T-helper 1 cell treated with Interleukin-12 subunit alpha and Interleukin-12 subunit beta and Interleukin-4 antibody, amounts not matched to agents 30 μg/mL and 1 μg/mL, for 36 hours (primary cell): ENCODE measurements at regions not wholly inside any gene's neighbourhood (a gene's known extent, or its start where the extent isn't known, plus 50 kb on each side); places are given as distances from the start of the nearest gene placed in this dataset.

Experiments used
- H3K27ac Mint-ChIP-seq: one replicate; pipeline ENCODE4 v1.8.0; 2021; ENCODE audit warnings: mild to moderate bottlenecking, mixed read lengths
- H3K27me3 Mint-ChIP-seq: one replicate; pipeline ENCODE4 v1.8.0; 2021; ENCODE audit warnings: low read depth, mixed read lengths
- H3K36me3 Mint-ChIP-seq: one replicate; pipeline ENCODE4 v1.8.0; 2021; ENCODE audit warnings: low read depth, mixed read lengths
- H3K4me1 Mint-ChIP-seq: one replicate; pipeline ENCODE4 v1.8.0; 2021; ENCODE audit warnings: low read depth, mixed read lengths
- H3K4me3 Mint-ChIP-seq: one replicate; pipeline ENCODE4 v1.8.0; 2021; ENCODE audit warnings: mild to moderate bottlenecking, moderate library complexity, mixed read lengths
- H3K9me3 Mint-ChIP-seq: one replicate; pipeline ENCODE4 v1.8.0; 2021; ENCODE audit warnings: mixed read lengths

DNA sequence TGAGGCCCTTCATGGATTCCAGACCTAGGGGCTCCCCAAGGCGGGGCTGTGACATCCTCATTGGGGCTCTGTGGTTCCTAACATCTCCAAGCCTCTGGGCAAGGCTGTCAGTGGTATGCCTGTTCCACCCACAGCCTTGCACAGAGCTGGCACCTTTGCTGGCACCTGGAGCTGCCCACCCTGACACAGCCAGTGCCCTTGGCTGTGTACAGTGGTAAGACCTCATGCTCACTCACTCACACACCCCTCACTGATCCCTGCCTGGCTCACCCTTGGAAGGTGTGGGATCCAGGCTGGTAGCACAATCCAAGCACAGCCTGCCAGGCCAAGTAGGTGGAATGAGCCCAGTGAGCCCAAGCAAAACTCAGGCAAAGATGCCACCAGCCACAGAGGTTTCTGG, 200.4 kb upstream of the PCDH15 start:
- Mint-ChIP-seq H3K36me3 (no peaks in the 10 kb centered on the region), H3K9me3 (peaks cover 15% of the 10 kb centered on the region), H3K4me3 (no peak overlapping the region), H3K27ac (no peak overlapping the region), H3K4me1 (no peaks in the 10 kb centered on the region), H3K27me3 (no peaks in the 10 kb centered on the region)

DNA sequence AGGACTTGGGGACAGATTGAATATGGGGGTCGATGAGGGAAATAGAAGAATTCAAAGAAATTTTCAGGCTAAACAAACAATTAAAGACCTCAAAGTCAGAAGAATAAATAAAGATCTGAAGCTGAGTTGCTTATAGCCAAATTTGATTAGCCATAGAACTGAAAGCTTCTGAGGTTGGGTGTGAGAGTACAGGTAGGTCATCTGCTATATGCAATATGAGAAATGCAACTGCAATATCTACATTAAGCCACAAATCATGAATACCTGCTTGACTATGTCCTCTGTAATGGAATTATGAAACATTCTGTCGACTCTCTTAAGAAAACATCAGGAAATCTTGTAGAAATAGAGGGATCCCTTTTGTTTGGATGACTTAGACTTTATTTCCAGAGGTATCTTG, 192.1 kb upstream of the PCDH15 start:
- H3K4me1 Mint-ChIP-seq: no peaks in the 10 kb centered on the region
- H3K4me3 Mint-ChIP-seq: no peak overlapping the region
- no peaks in the 10 kb centered on the region for H3K36me3 Mint-ChIP-seq
- H3K27ac Mint-ChIP-seq: no peak overlapping the region
- no peaks in the 10 kb centered on the region for H3K27me3 Mint-ChIP-seq
- H3K9me3 Mint-ChIP-seq: peaks cover 11% of the 10 kb centered on the region

DNA sequence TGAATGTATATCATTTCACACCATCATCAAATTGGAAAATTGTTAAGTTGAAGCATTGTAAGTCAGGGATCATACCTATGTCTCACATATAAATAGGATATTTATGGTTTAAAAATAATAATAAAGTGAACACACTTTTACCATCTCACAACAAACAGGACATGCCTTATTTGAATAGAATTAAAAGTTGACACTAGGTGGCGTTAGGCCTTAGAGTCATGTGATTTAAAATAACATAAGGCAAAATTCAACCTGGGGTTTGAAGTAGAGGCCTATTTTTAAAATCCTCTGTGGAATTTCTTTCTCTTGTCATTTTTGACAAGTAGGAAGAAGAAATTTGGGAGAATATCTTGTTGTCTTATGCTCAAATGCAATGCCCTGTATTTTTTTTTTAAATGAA, 184.7 kb upstream of the PCDH15 start:
- H3K27ac Mint-ChIP-seq: no peak overlapping the region

DNA sequence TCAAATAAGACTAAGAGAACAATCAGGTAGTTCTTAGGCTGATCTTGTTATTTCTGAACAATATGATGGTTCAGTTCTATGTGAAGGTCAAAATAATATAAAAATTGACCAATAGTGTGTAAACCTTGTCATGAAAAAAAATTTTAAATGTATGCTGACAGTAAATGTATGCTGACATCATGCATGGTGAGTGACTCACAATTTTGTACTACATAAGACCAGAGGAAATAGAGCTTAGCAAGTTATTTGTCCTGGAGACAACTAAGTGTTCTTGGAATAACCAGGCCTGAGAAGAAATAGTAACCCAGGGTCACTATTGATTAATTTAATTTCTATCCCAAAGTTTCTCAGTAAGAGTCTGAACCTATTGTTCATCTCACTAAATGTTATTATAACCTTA, 182.2 kb upstream of the PCDH15 start:
- Mint-ChIP-seq H3K9me3 (peaks cover 4% of the 10 kb centered on the region), H3K4me1 (no peaks in the 10 kb centered on the region), H3K4me3 (no peak overlapping the region), H3K36me3 (no peaks in the 10 kb centered on the region), H3K27me3 (no peaks in the 10 kb centered on the region), H3K27ac (no peak overlapping the region)

More for the DNA sequence above, 184.7 kb upstream of the PCDH15 start:
- Mint-ChIP-seq H3K4me3 (no peak overlapping the region), H3K27me3 (no peaks in the 10 kb centered on the region), H3K4me1 (no peaks in the 10 kb centered on the region), H3K36me3 (no peaks in the 10 kb centered on the region), H3K9me3 (peaks cover 10% of the 10 kb centered on the region)

DNA sequence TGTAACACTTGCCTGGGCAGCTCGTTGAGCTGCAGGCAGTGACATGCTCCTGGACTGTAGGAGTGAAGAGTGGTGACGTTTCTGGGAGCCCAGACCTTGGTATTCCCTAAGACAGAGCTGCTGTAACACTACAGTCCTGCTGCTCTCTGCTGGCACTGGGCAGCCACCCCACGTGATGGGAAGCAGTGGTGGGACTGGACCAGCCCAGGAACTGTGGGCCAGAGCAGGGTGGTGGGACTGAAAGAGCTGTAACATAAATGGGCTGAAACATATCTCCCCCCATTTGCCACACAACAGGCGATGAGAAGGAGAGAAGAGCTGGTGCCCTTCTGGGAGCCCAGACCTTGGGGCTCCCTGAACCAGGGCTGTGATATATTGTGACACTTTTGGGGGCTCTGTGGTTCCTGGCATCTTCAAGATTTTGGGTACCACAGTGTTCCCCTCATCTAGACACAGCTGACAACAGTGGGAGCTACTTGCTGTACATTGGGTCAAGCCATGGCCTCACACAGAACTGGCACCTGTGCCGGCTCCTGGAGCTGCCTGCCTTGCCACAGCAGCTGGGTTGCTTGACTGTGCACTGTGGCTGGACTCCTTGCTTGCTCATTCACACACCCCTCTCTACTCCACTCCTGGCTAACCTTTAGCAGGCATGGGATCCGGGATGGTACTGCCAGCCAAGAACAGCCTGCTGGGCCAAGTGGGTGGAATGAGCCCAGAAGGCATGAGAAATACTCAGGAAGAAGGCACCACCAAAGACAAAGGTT, 161.3 kb upstream of the PCDH15 start:
- H3K27me3 Mint-ChIP-seq: no peaks in the 10 kb centered on the region
- no peak overlapping the region for H3K27ac Mint-ChIP-seq
- H3K4me3 Mint-ChIP-seq: no peak overlapping the region
- no peaks in the 10 kb centered on the region for H3K36me3 Mint-ChIP-seq
- H3K9me3 Mint-ChIP-seq: peaks cover 3% of the 10 kb centered on the region
- no peaks in the 10 kb centered on the region for H3K4me1 Mint-ChIP-seq

DNA sequence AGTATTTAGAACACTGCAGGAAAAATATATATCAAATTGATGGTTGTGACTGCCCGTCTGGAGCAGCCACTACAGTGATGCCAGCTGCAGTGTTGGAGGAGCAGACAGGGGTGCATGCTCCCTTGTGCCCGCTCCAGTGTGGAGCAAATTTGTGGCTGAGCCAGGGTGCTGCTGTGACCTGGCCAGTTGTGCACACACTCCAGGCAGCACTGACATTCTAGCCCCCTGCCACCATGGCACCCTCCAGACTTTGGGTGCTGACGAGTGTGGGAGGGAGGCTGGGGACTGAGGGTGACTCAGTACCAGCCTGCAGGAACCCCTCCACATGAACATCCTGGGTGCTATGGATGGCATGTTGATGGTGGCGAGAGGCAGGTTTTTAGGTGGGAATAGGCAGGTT, 160.0 kb upstream of the PCDH15 start:
- no peak overlapping the region for H3K27ac Mint-ChIP-seq
- no peaks in the 10 kb centered on the region for H3K36me3 Mint-ChIP-seq
- H3K4me3 Mint-ChIP-seq: no peak overlapping the region
- peaks cover 3% of the 10 kb centered on the region for H3K9me3 Mint-ChIP-seq
- no peaks in the 10 kb centered on the region for H3K4me1 Mint-ChIP-seq
- H3K27me3 Mint-ChIP-seq: no peaks in the 10 kb centered on the region

DNA sequence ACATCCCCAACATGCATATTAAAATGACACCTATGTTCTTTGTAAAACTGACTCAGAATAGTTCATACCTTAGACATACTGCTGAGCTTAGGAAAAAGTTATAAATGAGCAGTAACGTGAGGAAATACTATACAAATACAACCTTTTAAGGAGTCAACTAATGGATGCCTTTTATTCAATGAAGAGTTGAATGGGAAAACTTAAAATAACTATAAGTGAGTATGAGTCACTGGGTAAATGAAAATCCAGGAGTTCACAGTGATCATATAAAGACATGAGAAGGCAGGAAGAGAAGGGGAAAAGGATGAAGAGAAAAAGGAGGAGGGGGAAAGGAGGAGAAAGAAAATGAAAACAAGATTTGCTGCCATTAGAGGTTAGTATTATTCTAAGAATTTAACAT, 157.8 kb upstream of the PCDH15 start:
- no peak overlapping the region for H3K4me3 Mint-ChIP-seq
- no peaks in the 10 kb centered on the region for H3K4me1 Mint-ChIP-seq
- peaks cover 3% of the 10 kb centered on the region for H3K9me3 Mint-ChIP-seq
- H3K27me3 Mint-ChIP-seq: no peaks in the 10 kb centered on the region
- H3K27ac Mint-ChIP-seq: no peak overlapping the region
- H3K36me3 Mint-ChIP-seq: no peaks in the 10 kb centered on the region

DNA sequence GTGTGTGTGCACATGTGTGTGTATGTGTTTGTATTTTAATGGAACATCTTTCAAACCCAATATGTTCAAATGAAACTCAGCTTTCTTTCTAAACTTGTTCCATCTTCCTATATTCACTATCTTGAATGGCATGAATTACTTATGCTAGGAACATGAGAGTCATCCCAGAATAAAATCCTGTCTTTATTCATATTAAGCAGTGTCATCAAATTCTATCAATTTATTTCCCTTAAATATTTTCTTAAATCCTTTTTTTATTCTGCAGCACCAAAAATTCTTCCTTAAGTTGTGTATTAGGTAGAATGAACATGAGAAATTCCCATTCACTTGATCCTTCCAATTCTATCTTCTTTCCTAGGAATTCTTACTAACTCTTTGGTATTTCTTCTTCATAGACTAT, 146.6 kb upstream of the PCDH15 start:
- no peaks in the 10 kb centered on the region for H3K9me3 Mint-ChIP-seq
- no peak overlapping the region for H3K27ac Mint-ChIP-seq
- no peaks in the 10 kb centered on the region for H3K36me3 Mint-ChIP-seq
- no peak overlapping the region for H3K4me3 Mint-ChIP-seq
- H3K4me1 Mint-ChIP-seq: no peaks in the 10 kb centered on the region
- H3K27me3 Mint-ChIP-seq: no peaks in the 10 kb centered on the region

DNA sequence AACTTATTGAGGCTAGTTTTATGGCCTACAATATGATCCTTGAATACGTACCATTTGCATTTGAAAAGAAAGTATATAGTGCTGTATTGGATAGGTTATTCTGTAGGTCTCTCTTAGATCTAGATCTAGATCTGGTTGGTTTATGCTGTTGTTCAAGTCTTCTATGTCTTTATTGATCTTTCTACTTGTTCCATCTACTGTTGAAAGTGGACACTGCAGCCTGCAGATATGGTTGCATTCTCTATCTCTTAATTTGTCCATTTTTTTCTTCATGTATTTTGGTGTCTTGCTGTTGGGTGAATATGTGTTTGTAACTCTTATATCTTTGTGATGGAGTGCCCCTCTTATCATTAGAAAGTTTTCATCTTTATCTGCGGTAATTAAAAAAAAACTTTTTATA, 139.4 kb upstream of the PCDH15 start:
- peaks cover 2% of the 10 kb centered on the region for H3K9me3 Mint-ChIP-seq
- H3K4me3 Mint-ChIP-seq: no peak overlapping the region
- H3K27ac Mint-ChIP-seq: no peak overlapping the region
- H3K36me3 Mint-ChIP-seq: no peaks in the 10 kb centered on the region
- H3K4me1 Mint-ChIP-seq: no peaks in the 10 kb centered on the region
- H3K27me3 Mint-ChIP-seq: no peaks in the 10 kb centered on the region

DNA sequence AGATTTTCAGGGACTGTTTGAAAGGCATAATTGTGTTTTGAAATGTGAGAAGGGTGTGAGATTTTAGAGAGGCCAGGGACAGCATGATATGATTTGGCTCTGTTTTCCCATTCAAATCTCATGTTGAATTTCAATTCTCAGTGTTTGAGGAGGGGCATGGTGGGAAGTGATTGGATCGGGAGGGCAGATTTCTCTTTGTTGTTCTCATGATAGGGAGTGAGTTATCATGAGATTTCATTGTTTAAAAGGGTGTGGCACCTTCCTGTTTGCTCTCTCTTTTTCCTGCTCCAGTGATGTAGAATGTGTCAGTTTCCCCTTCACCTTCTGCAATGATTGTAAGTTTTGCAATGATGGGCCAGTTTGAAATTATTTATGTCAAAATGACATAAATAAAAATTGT, 113.0 kb upstream of the PCDH15 start:
- no peaks in the 10 kb centered on the region for H3K36me3 Mint-ChIP-seq
- H3K4me3 Mint-ChIP-seq: no peak overlapping the region
- H3K27me3 Mint-ChIP-seq: no peaks in the 10 kb centered on the region
- no peak overlapping the region for H3K27ac Mint-ChIP-seq
- H3K9me3 Mint-ChIP-seq: peaks cover 9% of the 10 kb centered on the region
- H3K4me1 Mint-ChIP-seq: no peaks in the 10 kb centered on the region

DNA sequence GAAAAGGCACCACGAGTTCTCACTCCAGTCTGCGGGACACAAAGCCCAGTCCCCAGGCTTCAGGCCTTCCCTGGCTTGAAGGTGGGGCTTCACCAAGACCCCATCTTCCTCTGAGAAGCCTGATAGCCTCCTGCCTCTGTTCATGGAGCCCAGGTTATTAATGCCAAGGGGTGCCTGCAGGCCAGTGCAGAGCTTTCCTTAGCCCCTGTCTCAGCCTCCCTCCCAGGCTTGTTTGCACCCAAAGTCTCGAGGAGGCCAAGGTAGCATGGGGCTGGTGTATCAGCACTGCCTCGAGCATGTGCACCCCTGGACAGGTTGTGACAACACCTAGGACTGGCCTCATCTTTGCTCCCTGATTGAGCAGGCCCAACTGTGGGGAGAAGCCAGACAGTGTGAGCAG, 108.1 kb upstream of the PCDH15 start:
- Mint-ChIP-seq H3K4me1 (no peaks in the 10 kb centered on the region), H3K27me3 (no peaks in the 10 kb centered on the region), H3K9me3 (peaks cover 3% of the 10 kb centered on the region), H3K27ac (no peak overlapping the region), H3K4me3 (no peak overlapping the region), H3K36me3 (no peaks in the 10 kb centered on the region)

DNA sequence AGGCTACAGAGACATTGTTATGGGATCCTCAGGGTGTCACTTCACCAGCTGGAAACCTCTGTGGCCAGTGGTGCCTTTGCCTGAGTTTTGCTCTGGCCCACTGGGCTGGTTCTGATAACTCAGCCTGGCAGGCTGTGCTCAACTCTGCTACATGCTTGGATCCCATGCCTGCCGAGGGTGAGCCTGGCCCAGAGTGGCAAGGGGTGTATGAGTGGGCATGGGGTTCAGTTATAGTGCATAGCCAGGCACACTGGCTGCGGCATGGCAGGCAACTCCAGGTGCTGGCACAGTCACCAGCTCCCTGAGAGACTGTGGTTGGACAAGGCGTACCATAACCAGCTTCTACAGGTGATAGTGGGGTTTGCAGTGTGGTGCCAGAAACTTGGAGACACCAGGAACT, 107.0 kb upstream of the PCDH15 start:
- Mint-ChIP-seq H3K4me3 (no peak overlapping the region), H3K27ac (no peak overlapping the region), H3K4me1 (no peaks in the 10 kb centered on the region), H3K27me3 (no peaks in the 10 kb centered on the region), H3K36me3 (no peaks in the 10 kb centered on the region), H3K9me3 (peaks cover 3% of the 10 kb centered on the region)

DNA sequence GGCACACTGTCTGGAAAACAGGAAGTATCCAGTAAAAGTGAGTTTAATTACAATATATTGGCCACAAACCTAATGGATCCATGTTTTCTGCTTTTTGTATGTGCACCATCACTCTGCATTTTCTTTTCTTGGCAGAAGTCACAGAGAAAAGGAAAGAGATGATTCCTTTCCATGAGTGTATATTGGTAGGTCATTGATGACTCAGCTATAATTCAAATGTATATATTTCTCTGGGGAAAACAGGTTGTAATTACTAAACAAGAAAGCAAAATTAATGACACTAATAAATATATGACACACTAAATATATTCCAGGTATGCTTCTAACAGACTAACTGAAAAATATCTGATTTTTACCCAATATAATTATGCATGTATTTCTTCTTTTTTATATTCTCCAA, 105.9 kb upstream of the PCDH15 start:
- Mint-ChIP-seq H3K27ac (no peak overlapping the region), H3K27me3 (no peaks in the 10 kb centered on the region), H3K36me3 (no peaks in the 10 kb centered on the region), H3K4me3 (no peak overlapping the region), H3K9me3 (peaks cover 3% of the 10 kb centered on the region), H3K4me1 (no peaks in the 10 kb centered on the region)

DNA sequence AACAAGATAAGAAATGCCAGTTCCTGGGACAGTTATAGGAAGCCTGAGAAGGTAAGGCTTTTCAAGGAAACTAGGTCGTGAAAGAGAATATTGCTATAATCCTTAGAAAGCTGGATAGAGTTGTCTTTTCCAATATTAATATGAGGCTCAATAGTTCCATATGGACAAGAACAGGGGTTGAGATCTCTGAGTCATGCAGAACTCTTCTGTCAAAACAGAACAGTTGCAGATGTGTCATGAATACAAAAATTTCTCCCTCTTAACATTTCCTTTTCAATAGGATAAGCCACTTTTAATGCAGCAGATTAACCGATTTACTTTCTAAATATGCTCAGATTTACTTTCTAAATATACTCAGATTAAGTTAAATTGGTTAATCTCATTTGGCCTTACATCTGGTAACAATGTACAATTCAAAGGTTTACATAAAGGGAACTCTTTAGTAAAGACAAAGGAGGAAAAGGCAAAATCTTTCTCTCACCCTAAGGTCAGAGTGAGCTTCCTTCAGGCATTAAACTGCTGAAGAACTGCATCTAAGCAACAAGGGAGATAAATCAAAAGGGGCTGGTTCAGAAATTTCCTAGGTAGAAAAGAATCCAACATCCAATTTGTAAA, 104.7 kb upstream of the PCDH15 start:
- no peaks in the 10 kb centered on the region for H3K4me1 Mint-ChIP-seq
- H3K27ac Mint-ChIP-seq: no peak overlapping the region
- no peaks in the 10 kb centered on the region for H3K36me3 Mint-ChIP-seq
- no peaks in the 10 kb centered on the region for H3K27me3 Mint-ChIP-seq
- no peaks in the 10 kb centered on the region for H3K9me3 Mint-ChIP-seq
- no peak overlapping the region for H3K4me3 Mint-ChIP-seq

DNA sequence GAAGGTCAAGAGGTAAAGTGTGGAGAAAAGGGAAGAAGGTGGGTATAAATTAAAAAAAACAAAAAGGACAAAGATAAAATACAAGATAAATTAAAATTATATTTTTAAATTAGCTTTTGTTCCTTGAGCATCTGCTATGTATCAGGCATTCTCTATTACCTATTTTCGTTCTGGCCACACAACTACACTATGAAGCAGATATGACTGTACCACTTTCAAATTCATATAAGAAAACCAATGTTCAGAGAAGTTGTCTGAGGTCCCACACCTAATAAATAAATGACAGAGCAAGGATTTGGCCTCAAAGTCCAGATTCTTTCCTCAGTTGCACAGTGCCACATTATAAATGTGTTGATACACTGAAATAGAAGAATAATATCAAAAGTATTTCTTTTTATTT, 103.8 kb upstream of the PCDH15 start:
- Mint-ChIP-seq H3K27ac (no peak overlapping the region), H3K27me3 (no peaks in the 10 kb centered on the region), H3K4me1 (no peaks in the 10 kb centered on the region), H3K4me3 (no peak overlapping the region), H3K36me3 (no peaks in the 10 kb centered on the region), H3K9me3 (no peaks in the 10 kb centered on the region)
